ENCODE measurements at regions not wholly inside any gene's neighbourhood (a gene's known extent, or its start where the extent isn't known, plus 50 kb on each side); places are given as distances from the start of the nearest gene placed in this dataset.
"Not testable (repeated sequence)": the region's sequence is repeated elsewhere in the genome, so short reads cannot be mapped to it uniquely, and the experiment has no call there.

- DNase-seq (ENCODE audit: low read depth), result no peak
Observed at GRCh38 chr2:194954218-194954617, 702.8 kb upstream of the SLC39A10 start.

GRCh38 chr2:194946826-194947225 is 710.2 kb upstream of the SLC39A10 start:
- DNase-seq (ENCODE audit: low read depth), result no peak

GRCh38 chr2:194938066-194938465 is 719.0 kb upstream of the SLC39A10 start:
- no peak for DNase-seq (ENCODE audit: low read depth)

- DNase-seq (ENCODE audit: low read depth), result no peak
Observed at GRCh38 chr2:194927489-194927888, 729.5 kb upstream of the SLC39A10 start.

GRCh38 chr2:194926873-194927272 is 730.2 kb upstream of the SLC39A10 start:
- DNase-seq (ENCODE audit: low read depth), result no peak

- DNase-seq (ENCODE audit: low read depth), result no peak
Observed at GRCh38 chr2:194925742-194926141, 731.3 kb upstream of the SLC39A10 start.

- DNase-seq (ENCODE audit: low read depth), result no peak
Observed at GRCh38 chr2:194917519-194917918, 739.5 kb upstream of the SLC39A10 start.

- no peak for DNase-seq (ENCODE audit: low read depth)
Observed at GRCh38 chr2:194915485-194915884, 741.5 kb upstream of the SLC39A10 start.

- no peak for DNase-seq (ENCODE audit: low read depth)
Observed at GRCh38 chr2:194907569-194907968, 749.5 kb upstream of the SLC39A10 start.

- no peak for DNase-seq (ENCODE audit: low read depth)
Observed at GRCh38 chr2:194896871-194897270, 760.2 kb upstream of the SLC39A10 start.

- DNase-seq (ENCODE audit: low read depth), result no peak
Observed at GRCh38 chr2:194883711-194884110, 773.3 kb upstream of the SLC39A10 start.

- DNase-seq (ENCODE audit: low read depth), result no peak
Observed at GRCh38 chr2:194870974-194871535, 786.0 kb upstream of the SLC39A10 start.

GRCh38 chr2:194867328-194867727 is 789.7 kb upstream of the SLC39A10 start:
- DNase-seq (ENCODE audit: low read depth), result no peak

GRCh38 chr2:194854941-194855340 is 802.1 kb upstream of the SLC39A10 start:
- no peak for DNase-seq (ENCODE audit: low read depth)

GRCh38 chr2:194842871-194843270 is 814.2 kb upstream of the SLC39A10 start:
- no peak for DNase-seq (ENCODE audit: low read depth)

- not testable (repeated sequence) for DNase-seq (ENCODE audit: low read depth)
Observed at GRCh38 chr2:194834371-194834770, 822.7 kb upstream of the SLC39A10 start.

GRCh38 chr2:194826241-194826640 is 830.8 kb upstream of the SLC39A10 start:
- DNase-seq (ENCODE audit: low read depth), result no peak

GRCh38 chr2:194824450-194824849 is 832.6 kb upstream of the SLC39A10 start:
- DNase-seq (ENCODE audit: low read depth), result no peak

- no peak for DNase-seq (ENCODE audit: low read depth)
Observed at GRCh38 chr2:194822657-194823056, 834.4 kb upstream of the SLC39A10 start.

GRCh38 chr2:194822097-194822496 is 834.9 kb upstream of the SLC39A10 start:
- DNase-seq (ENCODE audit: low read depth), result no peak

- no peak for DNase-seq (ENCODE audit: low read depth)
Observed at GRCh38 chr2:194819367-194819766, 837.7 kb upstream of the SLC39A10 start.

GRCh38 chr2:194815475-194815874 is 841.6 kb upstream of the SLC39A10 start:
- no peak for DNase-seq (ENCODE audit: low read depth)

- DNase-seq (ENCODE audit: low read depth), result no peak
Observed at GRCh38 chr2:194802589-194802988, 854.4 kb upstream of the SLC39A10 start.

- DNase-seq (ENCODE audit: low read depth), result not testable (repeated sequence)
Observed at GRCh38 chr2:194787071-194787470, 870.0 kb upstream of the SLC39A10 start.

- not testable (repeated sequence) for DNase-seq (ENCODE audit: low read depth)
Observed at GRCh38 chr2:194771394-194771793, 885.6 kb upstream of the SLC39A10 start.

All from activated T-cell treated with anti-CD3 and anti-CD28 coated beads for 24 hours (primary cell).